ENCODE measurements at regions not wholly inside any gene's neighbourhood (a gene's known extent, or its start where the extent isn't known, plus 50 kb on each side); places are given as distances from the start of the nearest gene placed in this dataset.

DNA sequence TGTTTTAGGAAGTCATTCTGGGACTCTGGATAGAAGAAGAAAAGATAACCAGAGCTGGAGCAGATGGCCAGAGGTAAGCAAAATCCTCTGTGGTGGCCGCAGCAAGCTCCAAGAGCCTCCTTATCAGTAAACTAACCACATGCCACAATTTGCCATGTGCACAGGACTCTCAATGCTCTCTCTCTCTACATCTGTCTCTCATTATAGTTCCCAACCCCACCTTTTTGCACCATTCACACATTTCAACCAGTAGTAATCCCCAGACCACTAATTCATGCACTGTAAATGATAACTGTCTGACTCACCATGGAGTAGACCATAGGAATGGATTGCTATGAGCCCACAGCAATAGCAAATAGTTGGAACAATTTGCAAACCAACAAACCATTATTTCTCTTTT is 526.1 kb downstream of the TLR4 start:
- TF ChIP-seq, protein P1, sequence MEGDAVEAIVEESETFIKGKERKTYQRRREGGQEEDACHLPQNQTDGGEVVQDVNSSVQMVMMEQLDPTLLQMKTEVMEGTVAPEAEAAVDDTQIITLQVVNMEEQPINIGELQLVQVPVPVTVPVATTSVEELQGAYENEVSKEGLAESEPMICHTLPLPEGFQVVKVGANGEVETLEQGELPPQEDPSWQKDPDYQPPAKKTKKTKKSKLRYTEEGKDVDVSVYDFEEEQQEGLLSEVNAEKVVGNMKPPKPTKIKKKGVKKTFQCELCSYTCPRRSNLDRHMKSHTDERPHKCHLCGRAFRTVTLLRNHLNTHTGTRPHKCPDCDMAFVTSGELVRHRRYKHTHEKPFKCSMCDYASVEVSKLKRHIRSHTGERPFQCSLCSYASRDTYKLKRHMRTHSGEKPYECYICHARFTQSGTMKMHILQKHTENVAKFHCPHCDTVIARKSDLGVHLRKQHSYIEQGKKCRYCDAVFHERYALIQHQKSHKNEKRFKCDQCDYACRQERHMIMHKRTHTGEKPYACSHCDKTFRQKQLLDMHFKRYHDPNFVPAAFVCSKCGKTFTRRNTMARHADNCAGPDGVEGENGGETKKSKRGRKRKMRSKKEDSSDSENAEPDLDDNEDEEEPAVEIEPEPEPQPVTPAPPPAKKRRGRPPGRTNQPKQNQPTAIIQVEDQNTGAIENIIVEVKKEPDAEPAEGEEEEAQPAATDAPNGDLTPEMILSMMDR (conservative IDR thresholded peaks at IDR 0.05): no peak
- no peak for TF ChIP-seq EZH2 (IDR thresholded peaks at IDR 0.05; ENCODE audit: low read depth)
